IMR-90 (cell line): ENCODE measurements at regions not wholly inside any gene's neighbourhood (a gene's known extent, or its start where the extent isn't known, plus 50 kb on each side); places are given as distances from the start of the nearest gene placed in this dataset.

Experiments
- ATAC-seq: fragments of 200-7000 bp; cut with Tn5 transposase; 2 replicates; pipeline ENCODE4 v1.9.1; 2020; ENCODE audit warnings: low read depth, mild to moderate bottlenecking, moderate library complexity
- BruUV-seq: library from RNA; stranded (reverse); fragments of 400-500 nt; replicated peaks from 2 replicates; lab custom pipeline; 2021; lab: Mats Ljungman, UMichigan
- CTCF ChIA-PET: fragments of 300-600 bp; formaldehyde crosslinking; extraction: SDS; loops from one replicate; lab custom pipeline; 2021; ENCODE audit warnings: antibody characterized with exemption; lab: Yijun Ruan, JAX
- POLR2A ChIA-PET: fragments of 300-600 bp; sonication (Branson Sonifier 250); formaldehyde crosslinking; loops from one replicate; lab custom pipeline; 2022; ENCODE audit warnings: antibody characterized with exemption; ENCODE audit not compliant: unreplicated experiment; lab: Charles Lee
- DNase-seq: peaks from one replicate; pipeline ENCODE4 v3.0.0; 2013
- H2AFZ ChIP-seq: replicated peaks from 2 replicates; pipeline ENCODE3; 2013; ENCODE audit warnings: low read length, mild to moderate bottlenecking; ENCODE audit not compliant: poor library complexity
- H2AK5ac ChIP-seq: 2 replicates; pipeline ENCODE4 v1.6.1; 2013; ENCODE audit warnings: low read depth, low read length, inconsistent platforms
- H2AK9ac ChIP-seq: replicated peaks from 2 replicates; pipeline ENCODE3; 2013; ENCODE audit warnings: mild to moderate bottlenecking, low read depth, low read length, moderate library complexity; ENCODE audit not compliant: poor library complexity
- H2BK120ac ChIP-seq: 2 replicates; pipeline ENCODE4 v1.6.1; 2013; ENCODE audit warnings: low read depth, low read length, inconsistent platforms
- H2BK15ac ChIP-seq: 3 replicates; pipeline ENCODE4 v1.6.1; 2013; ENCODE audit warnings: low read depth, low read length, inconsistent platforms
- H2BK20ac ChIP-seq: 2 replicates; pipeline ENCODE4 v1.6.1; 2013; ENCODE audit warnings: low read depth, mild to moderate bottlenecking, inconsistent platforms, low read length, moderate library complexity
- H2BK5ac ChIP-seq: 2 replicates; pipeline ENCODE4 v1.6.1; 2013; ENCODE audit warnings: mild to moderate bottlenecking, low read depth, low read length, inconsistent platforms; ENCODE audit not compliant: poor library complexity, severe bottlenecking
- H3K14ac ChIP-seq: replicated peaks from 2 replicates; pipeline ENCODE4 v1.6.1; 2013; ENCODE audit warnings: low read depth, low read length, inconsistent platforms
- H3K18ac ChIP-seq: 2 replicates; pipeline ENCODE4 v1.6.1; 2013; ENCODE audit warnings: low read depth, low read length, control low read depth
- H3K23ac ChIP-seq: 2 replicates; pipeline ENCODE4 v1.6.1; 2013; ENCODE audit warnings: low read depth, low read length, inconsistent platforms
- H3K27ac ChIP-seq: 2 replicates; pipeline ENCODE4 v1.5.1; 2013; ENCODE audit warnings: mild to moderate bottlenecking, control low read depth, low read length; ENCODE audit not compliant: insufficient read depth
- H3K27me3 ChIP-seq: 2 replicates; pipeline ENCODE4 v1.6.1; 2013; ENCODE audit warnings: low read length; ENCODE audit not compliant: control insufficient read depth, insufficient read depth
- H3K36me3 ChIP-seq: 2 replicates; pipeline ENCODE4 v1.6.1; 2013; ENCODE audit warnings: low read length, mixed read lengths; ENCODE audit not compliant: control insufficient read depth, insufficient read depth
- H3K4ac ChIP-seq: 2 replicates; pipeline ENCODE4 v1.6.1; 2013; ENCODE audit warnings: low read depth, low read length, inconsistent platforms
- H3K4me1 ChIP-seq: 2 replicates; pipeline ENCODE4 v1.6.1; 2013; ENCODE audit warnings: low read length, mixed read lengths; ENCODE audit not compliant: control insufficient read depth, insufficient read depth
- H3K4me2 ChIP-seq: 2 replicates; pipeline ENCODE4 v1.6.1; 2013; ENCODE audit warnings: low read depth, mild to moderate bottlenecking, control low read depth, low read length, moderate library complexity
- H3K4me3 ChIP-seq: 2 replicates; pipeline ENCODE4 v1.5.1; 2013; ENCODE audit warnings: low read depth, mild to moderate bottlenecking, control low read depth, low read length, moderate library complexity; ENCODE audit not compliant: insufficient read depth
- H3K56ac ChIP-seq: 2 replicates; pipeline ENCODE4 v1.6.1; 2013; ENCODE audit warnings: low read length, inconsistent platforms; ENCODE audit not compliant: insufficient read depth; ENCODE audit errors: extremely low read depth
- H3K79me1 ChIP-seq, 2 experiments: 2 replicates each; pipeline ENCODE4 v1.6.1; 2013; ENCODE audit warnings: low read length in 2 of 2, inconsistent platforms in 1 of 2, low read depth in 1 of 2
- H3K9ac ChIP-seq: 2 replicates; pipeline ENCODE4 v1.6.1; 2013; ENCODE audit warnings: low read depth, low read length, control low read depth
- H3K9me1 ChIP-seq: 2 replicates; pipeline ENCODE4 v1.6.1; 2013; ENCODE audit warnings: low read length, inconsistent platforms; ENCODE audit not compliant: insufficient read depth
- H3K9me3 ChIP-seq: 2 replicates; pipeline ENCODE4 v1.6.1; 2013; ENCODE audit warnings: low read length; ENCODE audit not compliant: control insufficient read depth, insufficient read depth
- H4K20me1 ChIP-seq: 2 replicates; pipeline ENCODE4 v1.6.1; 2013; ENCODE audit warnings: low read length, inconsistent platforms; ENCODE audit not compliant: insufficient read depth
- H4K5ac ChIP-seq: 2 replicates; pipeline ENCODE4 v1.6.1; 2013; ENCODE audit warnings: mild to moderate bottlenecking, low read depth, low read length, control low read depth
- H4K8ac ChIP-seq, 2 experiments: 2 replicates each; pipeline ENCODE4 v1.6.1; 2013; ENCODE audit warnings: low read depth in 2 of 2, low read length in 2 of 2, control low read depth in 1 of 2, inconsistent platforms in 1 of 2
- H4K91ac ChIP-seq: 2 replicates; pipeline ENCODE4 v1.6.1; 2013; ENCODE audit warnings: low read depth, low read length, inconsistent platforms; ENCODE audit not compliant: insufficient read depth
- MXI1 ChIP-seq: IDR thresholded peaks from 2 replicates; pipeline ENCODE4 v1.6.1; 2012; ENCODE audit warnings: low read depth, mild to moderate bottlenecking, low read length, moderate library complexity, borderline replicate concordance
- dilution Hi-C: fragments of 300-500 bp; cut with HindIII; formaldehyde crosslinking; loops from one replicate; pipeline ENCODE4 v1.14.3; 2018; ENCODE audit warnings: low sequenced_read_pairs; ENCODE audit not compliant: unreplicated experiment
- in situ Hi-C: fragments of 300-500 bp; cut with MboI; formaldehyde crosslinking; loops from 3 replicates; pipeline ENCODE4 v1.14.3; 2019; ENCODE audit warnings: low sequenced_read_pairs, inconsistent platforms, mixed read lengths
- intact Hi-C: fragments of 100-400 bp; cut with micrococcal nuclease; formaldehyde crosslinking; loops from 2 replicates; pipeline ENCODE4 v1.10.0; 2022

GRCh38 chr13:71018544-71018943, 848.5 kb downstream of the DACH1 start:
- in situ Hi-C loops: no loop called here
- BruUV-seq: no TSS peak

More at GRCh38 chr13:71018544-71018943, 848.5 kb downstream of the DACH1 start:
- no peak overlapping the region for H2BK20ac ChIP-seq
- H2AFZ ChIP-seq: no peak overlapping the region
- intact Hi-C loops (no loop called here), dilution Hi-C loops (no loop called here)
- no peak overlapping the region for H2BK15ac ChIP-seq
- no peaks in the 10 kb centered on the region for H3K79me1 ChIP-seq
- peaks cover 2% of the 10 kb centered on the region; the same call in 1 of the 2 replicates for H3K9me3 ChIP-seq
- H3K4me3 ChIP-seq: no peak overlapping the region
- CTCF ChIA-PET: no interaction called here
- no peak for DNase-seq
- no peaks in the 10 kb centered on the region for H3K36me3 ChIP-seq
- no peaks in the 10 kb centered on the region for H3K27me3 ChIP-seq
- no peak overlapping the region for H3K23ac ChIP-seq
- no peak overlapping the region for H3K4ac ChIP-seq
- H3K27ac ChIP-seq: no peak overlapping the region
- no peak overlapping the region for H4K91ac ChIP-seq
- H4K20me1 ChIP-seq: no peaks in the 10 kb centered on the region
- H2BK5ac ChIP-seq: no peak overlapping the region
- no peak overlapping the region for H3K4me2 ChIP-seq
- no peak overlapping the region for H3K56ac ChIP-seq
- H3K14ac ChIP-seq: no peak overlapping the region
- H3K4me1 ChIP-seq: no peaks in the 10 kb centered on the region
- no peak overlapping the region for H3K18ac ChIP-seq
- no peak for TF ChIP-seq MXI1
- no peak for ATAC-seq
- no peak overlapping the region for H4K8ac ChIP-seq
- H3K9me1 ChIP-seq: no peaks in the 10 kb centered on the region
- no peak overlapping the region for H2BK120ac ChIP-seq
- H2AK5ac ChIP-seq: no peak overlapping the region
- H2AK9ac ChIP-seq: no peak overlapping the region
- POLR2A ChIA-PET: no interaction called here
- no peak overlapping the region for H4K5ac ChIP-seq
- no peak overlapping the region for H3K9ac ChIP-seq
